KMS-11 (cell line): ENCODE measurements at regions not wholly inside any gene's neighbourhood (a gene's known extent, or its start where the extent isn't known, plus 50 kb on each side); places are given as distances from the start of the nearest gene placed in this dataset.
"Not testable (repeated sequence)": the region's sequence is repeated elsewhere in the genome, so short reads cannot be mapped to it uniquely, and the experiment has no call there.

ENCODE experiments used
- H2AFZ ChIP-seq: fragments of 200-600 bp; sonication (generic); 2 replicates; pipeline ENCODE4 v1.6.1; 2016; ENCODE audit warnings: antibody characterized with exemption, mixed run types, low read depth
- H3K27ac ChIP-seq: fragments of 200-600 bp; sonication (generic); 2 replicates; pipeline ENCODE4 v1.6.1; 2016; ENCODE audit warnings: mild to moderate bottlenecking, mixed run types
- H3K27me3 ChIP-seq: fragments of 200-600 bp; sonication (generic); 2 replicates; pipeline ENCODE4 v1.6.1; 2017; ENCODE audit warnings: mild to moderate bottlenecking, low read depth, mixed run types, moderate library complexity; ENCODE audit not compliant: insufficient read depth
- H3K36me3 ChIP-seq: fragments of 200-600 bp; sonication (generic); 2 replicates; pipeline ENCODE4 v1.6.1; 2017; ENCODE audit warnings: mild to moderate bottlenecking, mixed run types; ENCODE audit not compliant: insufficient read depth
- H3K4me1 ChIP-seq: fragments of 200-600 bp; sonication (generic); 2 replicates; pipeline ENCODE4 v1.6.1; 2016; ENCODE audit warnings: mild to moderate bottlenecking, low read depth, mixed run types; ENCODE audit not compliant: poor library complexity, severe bottlenecking
- H3K4me2 ChIP-seq: fragments of 200-600 bp; sonication (generic); 2 replicates; pipeline ENCODE4 v1.7.0; 2016; ENCODE audit warnings: mild to moderate bottlenecking, mixed run types
- H3K4me3 ChIP-seq: fragments of 200-600 bp; sonication (generic); IDR thresholded peaks from 2 replicates; pipeline ENCODE4 v1.6.1; 2017; ENCODE audit warnings: low read depth, low read length, mixed read lengths; ENCODE audit not compliant: insufficient read depth
- H3K79me2 ChIP-seq: fragments of 200-600 bp; sonication (generic); 2 replicates; pipeline ENCODE4 v1.6.1; 2016; ENCODE audit warnings: low read depth, mixed run types; ENCODE audit not compliant: insufficient read depth
- H3K9ac ChIP-seq: fragments of 200-600 bp; sonication (generic); 2 replicates; pipeline ENCODE4 v1.6.1; 2016; ENCODE audit warnings: mild to moderate bottlenecking, mixed run types
- H4K20me1 ChIP-seq: fragments of 200-600 bp; sonication (generic); 2 replicates; pipeline ENCODE4 v1.6.1; 2016; ENCODE audit warnings: mild to moderate bottlenecking, mixed run types; ENCODE audit not compliant: insufficient read depth
- TF ChIP-seq, protein P1 (sequence below): fragments of 200-600 bp; sonication (generic); conservative IDR thresholded peaks from 2 replicates; pipeline ENCODE4 v1.6.1; 2017; ENCODE audit warnings: low read depth, mild to moderate bottlenecking, antibody characterized with exemption, low read length, moderate library complexity, mixed read lengths

DNA sequence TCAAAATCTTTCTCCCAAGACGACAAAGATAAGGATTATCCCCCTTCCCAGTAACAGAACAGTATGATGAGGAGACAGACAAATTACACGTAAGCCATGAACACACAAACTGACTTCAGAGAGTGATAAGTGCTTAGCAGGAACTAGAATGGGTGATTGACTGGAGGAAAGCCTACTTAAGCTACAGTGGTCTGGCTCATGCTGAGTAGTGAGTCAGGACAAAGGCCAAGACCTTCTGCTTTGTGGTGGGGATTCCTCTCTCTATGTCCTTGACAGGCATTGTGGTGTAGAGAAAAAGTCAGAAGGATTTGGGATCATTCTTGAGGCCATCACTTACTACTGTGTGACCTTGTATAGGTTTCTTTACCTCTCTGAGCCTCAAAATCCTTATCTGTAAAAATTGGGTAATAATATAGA is 381.9 kb upstream of the CCL2 start:
- Histone ChIP-seq H3K27me3 (no peaks in the 10 kb centered on the region), H3K27ac (no peak overlapping the region), H3K4me3 (no peak overlapping the region), H3K9ac (no peak overlapping the region), H3K79me2 (no peaks in the 10 kb centered on the region), H4K20me1 (no peaks in the 10 kb centered on the region), H2AFZ (no peak overlapping the region), H3K4me1 (no peaks in the 10 kb centered on the region), H3K36me3 (no peaks in the 10 kb centered on the region), H3K4me2 (no peak overlapping the region)
- TF ChIP-seq, protein P1, sequence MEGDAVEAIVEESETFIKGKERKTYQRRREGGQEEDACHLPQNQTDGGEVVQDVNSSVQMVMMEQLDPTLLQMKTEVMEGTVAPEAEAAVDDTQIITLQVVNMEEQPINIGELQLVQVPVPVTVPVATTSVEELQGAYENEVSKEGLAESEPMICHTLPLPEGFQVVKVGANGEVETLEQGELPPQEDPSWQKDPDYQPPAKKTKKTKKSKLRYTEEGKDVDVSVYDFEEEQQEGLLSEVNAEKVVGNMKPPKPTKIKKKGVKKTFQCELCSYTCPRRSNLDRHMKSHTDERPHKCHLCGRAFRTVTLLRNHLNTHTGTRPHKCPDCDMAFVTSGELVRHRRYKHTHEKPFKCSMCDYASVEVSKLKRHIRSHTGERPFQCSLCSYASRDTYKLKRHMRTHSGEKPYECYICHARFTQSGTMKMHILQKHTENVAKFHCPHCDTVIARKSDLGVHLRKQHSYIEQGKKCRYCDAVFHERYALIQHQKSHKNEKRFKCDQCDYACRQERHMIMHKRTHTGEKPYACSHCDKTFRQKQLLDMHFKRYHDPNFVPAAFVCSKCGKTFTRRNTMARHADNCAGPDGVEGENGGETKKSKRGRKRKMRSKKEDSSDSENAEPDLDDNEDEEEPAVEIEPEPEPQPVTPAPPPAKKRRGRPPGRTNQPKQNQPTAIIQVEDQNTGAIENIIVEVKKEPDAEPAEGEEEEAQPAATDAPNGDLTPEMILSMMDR, result no peak

GRCh38 chr17:33874617-33875060 is 380.4 kb upstream of the CCL2 start:
- no peak overlapping the region for H3K9ac ChIP-seq
- no peak overlapping the region for H3K4me3 ChIP-seq
- no peaks in the 10 kb centered on the region for H3K27me3 ChIP-seq
- TF ChIP-seq, protein P1, result no peak
- no peak overlapping the region for H3K4me2 ChIP-seq
- no peaks in the 10 kb centered on the region for H3K4me1 ChIP-seq
- no peaks in the 10 kb centered on the region for H3K79me2 ChIP-seq
- H3K27ac ChIP-seq, result no peak overlapping the region
- no peaks in the 10 kb centered on the region for H4K20me1 ChIP-seq
- H3K36me3 ChIP-seq, result no peaks in the 10 kb centered on the region
- H2AFZ ChIP-seq, result no peak overlapping the region

GRCh38 chr17:33875973-33876372 is 379.1 kb upstream of the CCL2 start:
- no peak overlapping the region for H3K9ac ChIP-seq
- no peaks in the 10 kb centered on the region for H3K4me1 ChIP-seq
- H3K4me2 ChIP-seq, result no peak overlapping the region
- TF ChIP-seq, protein P1, result no peak
- H3K4me3 ChIP-seq, result no peak overlapping the region
- H4K20me1 ChIP-seq, result no peaks in the 10 kb centered on the region
- no peaks in the 10 kb centered on the region for H3K79me2 ChIP-seq
- no peaks in the 10 kb centered on the region for H3K27me3 ChIP-seq
- no peak overlapping the region for H3K27ac ChIP-seq
- no peaks in the 10 kb centered on the region for H3K36me3 ChIP-seq
- no peak overlapping the region for H2AFZ ChIP-seq

DNA sequence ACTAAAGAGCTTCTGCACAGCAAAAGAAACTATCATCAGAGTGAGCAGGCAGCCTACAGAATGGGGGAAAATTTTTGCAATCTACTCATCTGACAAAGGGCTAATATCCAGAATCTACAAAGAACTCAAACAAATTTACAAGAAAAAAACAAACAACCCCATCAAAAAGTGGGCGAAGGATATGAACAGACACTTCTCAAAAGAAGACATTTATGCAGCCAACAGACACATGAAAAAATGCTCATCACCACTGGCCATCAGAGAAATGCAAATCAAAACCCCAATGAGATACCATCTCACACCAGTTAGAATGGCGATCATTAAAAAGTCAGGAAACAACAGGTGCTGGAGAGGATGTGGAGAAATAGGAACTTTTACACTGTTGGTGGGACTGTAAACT is 372.8 kb upstream of the CCL2 start:
- not testable (repeated sequence) for H3K79me2 ChIP-seq, H3K9ac ChIP-seq, H3K4me1 ChIP-seq, H3K27ac ChIP-seq, H3K36me3 ChIP-seq, H4K20me1 ChIP-seq, H2AFZ ChIP-seq, H3K4me3 ChIP-seq, H3K27me3 ChIP-seq, H3K4me2 ChIP-seq

DNA sequence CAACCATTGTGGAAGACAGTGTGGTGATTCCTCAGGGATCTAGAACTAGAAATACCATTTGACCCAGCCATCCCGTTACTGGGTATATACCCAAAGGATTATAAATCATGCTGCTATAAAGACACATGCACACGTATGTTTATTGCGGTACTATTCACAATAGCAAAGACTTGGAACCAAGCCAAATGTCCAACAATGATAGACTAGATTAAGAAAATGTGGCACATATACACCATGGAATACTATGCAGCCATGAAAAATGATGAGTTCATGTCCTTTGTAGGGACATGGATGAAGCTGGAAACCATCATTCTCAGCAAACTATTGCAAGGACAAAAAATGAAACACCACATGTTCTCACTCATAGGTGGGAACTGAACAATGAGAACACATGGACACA is 372.4 kb upstream of the CCL2 start:
- H2AFZ ChIP-seq, H3K79me2 ChIP-seq, H3K4me2 ChIP-seq, H3K27ac ChIP-seq, H3K4me3 ChIP-seq, H4K20me1 ChIP-seq, H3K4me1 ChIP-seq, H3K36me3 ChIP-seq, H3K27me3 ChIP-seq, H3K9ac ChIP-seq: not testable (repeated sequence)
